Ishikawa (cell line): ENCODE measurements at regions not wholly inside any gene's neighbourhood (a gene's known extent, or its start where the extent isn't known, plus 50 kb on each side); places are given as distances from the start of the nearest gene placed in this dataset.

ENCODE experiments used
- CEBPB ChIP-seq: IDR thresholded peaks from 2 replicates; pipeline ENCODE4 v1.6.1; 2012
- CREB1 ChIP-seq: IDR thresholded peaks from 2 replicates; pipeline ENCODE4 v1.6.1; 2012; ENCODE audit warnings: low read depth
- EP300 ChIP-seq: IDR thresholded peaks from 2 replicates; pipeline ENCODE4 v1.6.1; 2012; ENCODE audit warnings: borderline replicate concordance
- FOXM1 ChIP-seq: IDR thresholded peaks from 2 replicates; pipeline ENCODE4 v1.6.1; 2012; ENCODE audit warnings: low read depth, borderline replicate concordance
- MAX ChIP-seq: IDR thresholded peaks from 2 replicates; pipeline ENCODE4 v1.6.1; 2012
- REST ChIP-seq: IDR thresholded peaks from 2 replicates; pipeline ENCODE4 v1.6.1; 2012; ENCODE audit warnings: low read depth, mild to moderate bottlenecking
- TAF1 ChIP-seq: IDR thresholded peaks from 2 replicates; pipeline ENCODE4 v1.6.1; 2012; ENCODE audit warnings: low read depth, mild to moderate bottlenecking
- TCF12 ChIP-seq: IDR thresholded peaks from 2 replicates; pipeline ENCODE4 v1.6.1; 2012; ENCODE audit warnings: low read depth
- YY1 ChIP-seq: IDR thresholded peaks from 2 replicates; pipeline ENCODE4 v1.6.1; 2012; ENCODE audit warnings: low read depth
- ZBTB7A ChIP-seq: IDR thresholded peaks from 2 replicates; pipeline ENCODE4 v1.6.1; 2012; ENCODE audit warnings: low read depth

GRCh38 chr18:39611381-39612100 lies 2045.9 kb upstream of the CELF4 start:
- TF ChIP-seq REST (no peak), YY1 (no peak), TAF1 (no peak), EP300 (no peak), TCF12 (no peak), FOXM1 (no peak), ZBTB7A (no peak), MAX (no peak), CREB1 (no peak), CEBPB (no peak)
